ENCODE measurements at regions not wholly inside any gene's neighbourhood (a gene's known extent, or its start where the extent isn't known, plus 50 kb on each side); places are given as distances from the start of the nearest gene placed in this dataset.

DNA sequence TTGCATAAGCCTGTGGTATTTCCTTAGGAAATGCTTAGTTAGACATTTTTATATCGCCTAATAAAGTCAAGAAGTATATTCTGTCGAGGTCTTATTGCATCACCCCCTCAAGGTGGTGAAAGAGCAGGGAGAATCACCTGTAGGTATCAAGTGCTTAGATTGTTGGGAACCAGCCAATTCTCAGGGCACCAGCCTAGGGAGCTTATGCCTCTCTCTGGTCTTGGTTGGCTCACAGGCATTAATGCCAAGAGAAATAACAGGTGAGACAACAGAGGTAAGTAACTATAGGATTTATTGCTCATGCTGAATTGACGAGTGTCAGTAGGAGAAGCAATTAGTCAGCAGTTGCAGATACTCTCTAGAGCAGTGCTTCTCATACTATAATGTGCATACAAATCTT is 663.3 kb upstream of the ZNF804A start:
- TF ChIP-seq POLR2AphosphoS5 (IDR thresholded peaks at IDR 0.05; ENCODE audit: borderline replicate concordance, low read depth, low read length) (no peak), EZH2 (IDR thresholded peaks at IDR 0.05) (no peak)
